Rectal smooth muscle tissue (tissue), 1 donor: ENCODE measurements at regions not wholly inside any gene's neighbourhood (a gene's known extent, or its start where the extent isn't known, plus 50 kb on each side); places are given as distances from the start of the nearest gene placed in this dataset.

Source experiments
- H3K27ac ChIP-seq: one replicate; pipeline ENCODE4 v1.7.0; 2013; ENCODE audit warnings: low read depth, low read length, inconsistent platforms
- H3K27me3 ChIP-seq: one replicate; pipeline ENCODE4 v1.7.0; 2013; ENCODE audit warnings: low read length; ENCODE audit not compliant: control insufficient read depth, insufficient read depth
- H3K36me3 ChIP-seq: one replicate; pipeline ENCODE4 v1.7.0; 2013; ENCODE audit warnings: low read length; ENCODE audit not compliant: control insufficient read depth, insufficient read depth
- H3K4me1 ChIP-seq: one replicate; pipeline ENCODE4 v1.7.0; 2013; ENCODE audit warnings: low read length; ENCODE audit not compliant: control insufficient read depth, insufficient read depth
- H3K4me3 ChIP-seq: one replicate; pipeline ENCODE4 v1.7.0; 2013; ENCODE audit warnings: low read length
- H3K9ac ChIP-seq: one replicate; pipeline ENCODE4 v1.7.0; 2013; ENCODE audit warnings: low read length

GRCh38 chr7:47654672-47655298, 72.9 kb upstream of the TNS3 start:
- Histone ChIP-seq H3K36me3 (no peaks in the 10 kb centered on the region), H3K9ac (no peak overlapping the region), H3K4me3 (no peak overlapping the region), H3K27ac (no peak overlapping the region), H3K4me1 (no peaks in the 10 kb centered on the region), H3K27me3 (no peaks in the 10 kb centered on the region)

GRCh38 chr7:47653550-47654411, 71.9 kb upstream of the TNS3 start:
- no peak overlapping the region for H3K27ac ChIP-seq

GRCh38 chr7:47652591-47652990, 70.7 kb upstream of the TNS3 start:
- H3K4me1 ChIP-seq, result no peaks in the 10 kb centered on the region
- H3K9ac ChIP-seq, result no peak overlapping the region
- no peaks in the 10 kb centered on the region for H3K27me3 ChIP-seq
- H3K27ac ChIP-seq, result no peak overlapping the region
- no peaks in the 10 kb centered on the region for H3K36me3 ChIP-seq
- no peak overlapping the region for H3K4me3 ChIP-seq

More at GRCh38 chr7:47653550-47654411, 71.9 kb upstream of the TNS3 start:
- Histone ChIP-seq H3K4me3 (no peak overlapping the region), H3K27me3 (no peaks in the 10 kb centered on the region), H3K4me1 (no peaks in the 10 kb centered on the region), H3K36me3 (no peaks in the 10 kb centered on the region), H3K9ac (no peak overlapping the region)

- H3K4me1 ChIP-seq, result no peaks in the 10 kb centered on the region
- no peak overlapping the region for H3K9ac ChIP-seq
- H3K27me3 ChIP-seq, result no peaks in the 10 kb centered on the region
- H3K36me3 ChIP-seq, result no peaks in the 10 kb centered on the region
- no peak overlapping the region for H3K27ac ChIP-seq
- H3K4me3 ChIP-seq, result no peak overlapping the region
Measured at GRCh38 chr7:47651355-47652317, 69.7 kb upstream of the TNS3 start.

DNA sequence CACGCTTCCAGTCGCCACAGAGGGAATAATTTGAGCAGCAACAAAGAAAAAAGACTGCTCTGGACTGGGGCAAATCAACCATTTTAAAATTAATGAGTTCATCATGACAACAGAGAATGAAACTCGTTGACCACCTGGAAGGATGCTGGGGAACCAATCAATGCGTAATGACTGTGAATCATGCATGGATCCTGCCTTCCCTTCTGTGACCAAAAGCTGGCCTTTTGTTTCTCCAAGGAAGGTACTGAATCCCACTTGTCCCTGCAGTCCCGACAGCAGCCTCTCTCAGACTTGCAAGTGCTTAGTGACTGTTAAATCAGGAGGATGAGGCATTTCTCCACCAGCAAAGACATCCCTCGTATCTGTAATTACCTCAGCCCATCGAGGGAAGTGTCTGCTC, 68.0 kb upstream of the TNS3 start:
- no peak overlapping the region for H3K27ac ChIP-seq
- H3K27me3 ChIP-seq, result no peaks in the 10 kb centered on the region
- no peak overlapping the region for H3K9ac ChIP-seq
- H3K4me3 ChIP-seq, result no peak overlapping the region
- no peaks in the 10 kb centered on the region for H3K36me3 ChIP-seq
- H3K4me1 ChIP-seq, result no peaks in the 10 kb centered on the region

GRCh38 chr7:47648275-47648925, 66.5 kb upstream of the TNS3 start:
- H3K27me3 ChIP-seq, result no peaks in the 10 kb centered on the region
- no peak overlapping the region for H3K9ac ChIP-seq
- no peaks in the 10 kb centered on the region for H3K36me3 ChIP-seq
- no peaks in the 10 kb centered on the region for H3K4me1 ChIP-seq
- H3K27ac ChIP-seq, result no peak overlapping the region
- no peak overlapping the region for H3K4me3 ChIP-seq

DNA sequence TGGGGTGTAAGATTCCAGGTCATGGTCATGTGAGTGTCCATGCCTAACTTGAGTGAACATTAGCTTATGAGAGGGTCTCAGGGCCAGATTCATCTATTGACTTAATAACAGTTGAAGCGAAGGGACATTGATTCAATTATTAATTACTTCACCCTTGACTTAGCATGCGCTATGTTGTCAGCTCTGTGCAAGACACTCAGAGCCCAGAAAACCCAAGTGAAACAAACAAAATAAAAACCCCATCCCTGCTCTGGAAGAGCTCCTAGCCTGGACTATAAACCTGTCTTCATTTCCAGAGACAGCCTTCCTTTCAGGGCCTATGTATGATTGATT, 66.0 kb upstream of the TNS3 start:
- Histone ChIP-seq H3K4me3 (no peak overlapping the region), H3K27ac (no peak overlapping the region), H3K27me3 (no peaks in the 10 kb centered on the region), H3K4me1 (no peaks in the 10 kb centered on the region), H3K9ac (no peak overlapping the region), H3K36me3 (no peaks in the 10 kb centered on the region)

DNA sequence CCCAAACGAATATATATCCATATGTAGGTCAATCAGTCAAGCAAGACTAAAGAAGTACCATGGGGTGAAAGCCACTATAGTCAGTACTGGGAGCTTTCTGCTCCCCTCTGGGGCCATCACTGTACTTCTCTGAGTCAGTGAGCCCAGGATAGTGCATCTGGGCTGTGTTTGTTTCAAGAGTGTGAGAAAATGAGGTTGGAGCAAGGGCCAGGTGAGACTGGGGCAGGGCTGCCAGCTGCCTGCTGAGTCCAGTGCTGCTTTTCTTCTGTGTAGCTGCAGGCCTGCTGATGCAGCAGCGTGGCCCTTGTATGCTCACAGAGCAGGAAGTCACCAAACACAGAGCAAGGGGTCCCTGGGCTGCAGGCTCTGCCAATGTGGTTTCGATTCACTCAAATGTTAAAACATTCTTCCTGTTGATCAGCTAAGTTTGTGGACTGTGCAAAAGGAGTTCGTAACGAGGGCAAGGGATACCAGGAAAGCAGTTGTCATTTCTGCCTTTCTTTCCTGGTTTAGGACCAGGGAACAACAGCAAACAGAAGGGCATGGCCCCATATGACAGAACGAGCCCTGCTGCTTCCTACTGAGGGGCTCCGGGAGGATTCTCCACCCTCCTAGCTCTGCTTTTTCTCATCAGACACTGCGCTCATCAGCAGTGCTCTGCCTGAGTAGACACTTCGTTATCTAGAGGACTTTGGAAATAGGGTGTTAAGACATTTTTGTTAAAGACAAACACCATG, 65.4 kb upstream of the TNS3 start:
- H3K27me3 ChIP-seq, result no peaks in the 10 kb centered on the region
- no peaks in the 10 kb centered on the region for H3K4me1 ChIP-seq
- no peak overlapping the region for H3K27ac ChIP-seq
- H3K4me3 ChIP-seq, result no peak overlapping the region
- no peaks in the 10 kb centered on the region for H3K36me3 ChIP-seq
- no peak overlapping the region for H3K9ac ChIP-seq

GRCh38 chr7:47643716-47644400, 61.9 kb upstream of the TNS3 start:
- H3K9ac ChIP-seq, result no peak overlapping the region
- H3K4me3 ChIP-seq, result no peak overlapping the region
- H3K27me3 ChIP-seq, result no peaks in the 10 kb centered on the region
- peaks cover 11% of the 10 kb centered on the region for H3K4me1 ChIP-seq
- no peaks in the 10 kb centered on the region for H3K36me3 ChIP-seq
- H3K27ac ChIP-seq, result no peak overlapping the region

- no peak overlapping the region for H3K27ac ChIP-seq
- no peaks in the 10 kb centered on the region for H3K36me3 ChIP-seq
- no peaks in the 10 kb centered on the region for H3K27me3 ChIP-seq
- no peak overlapping the region for H3K9ac ChIP-seq
- H3K4me3 ChIP-seq, result no peak overlapping the region
- peaks cover 30% of the 10 kb centered on the region for H3K4me1 ChIP-seq
Measured at GRCh38 chr7:47640265-47640664, 58.4 kb upstream of the TNS3 start.

- Histone ChIP-seq H3K36me3 (no peaks in the 10 kb centered on the region), H3K4me3 (no peak overlapping the region), H3K27ac (peak overlapping the region; percentile 56), H3K4me1 (peaks cover 30% of the 10 kb centered on the region), H3K9ac (no peak overlapping the region), H3K27me3 (no peaks in the 10 kb centered on the region)
Measured at GRCh38 chr7:47639495-47640110, 57.7 kb upstream of the TNS3 start.
